ENCODE measurements at regions not wholly inside any gene's neighbourhood (a gene's known extent, or its start where the extent isn't known, plus 50 kb on each side); places are given as distances from the start of the nearest gene placed in this dataset.
A peak's percentile ranks its signal among the peaks of the same experiment; 100 is the strongest.

GRCh38 chr20:23188377-23189169, 102.4 kb upstream of the CD93 start:
- Histone ChIP-seq H3K4me1 (peaks cover 8% of the 10 kb centered on the region), H3K4me3 (no peak overlapping the region), H3K27ac (no peak overlapping the region), H3K9me3 (no peaks in the 10 kb centered on the region), H3K27me3 (no peaks in the 10 kb centered on the region), H3K36me3 (replicated peaks in 1 of 2; ENCODE audit: insufficient read depth in 1 of 2, low read depth in 2 of 2) (no peaks in the 10 kb centered on the region)
- no peak for ATAC-seq
- TF ChIP-seq, protein P1, sequence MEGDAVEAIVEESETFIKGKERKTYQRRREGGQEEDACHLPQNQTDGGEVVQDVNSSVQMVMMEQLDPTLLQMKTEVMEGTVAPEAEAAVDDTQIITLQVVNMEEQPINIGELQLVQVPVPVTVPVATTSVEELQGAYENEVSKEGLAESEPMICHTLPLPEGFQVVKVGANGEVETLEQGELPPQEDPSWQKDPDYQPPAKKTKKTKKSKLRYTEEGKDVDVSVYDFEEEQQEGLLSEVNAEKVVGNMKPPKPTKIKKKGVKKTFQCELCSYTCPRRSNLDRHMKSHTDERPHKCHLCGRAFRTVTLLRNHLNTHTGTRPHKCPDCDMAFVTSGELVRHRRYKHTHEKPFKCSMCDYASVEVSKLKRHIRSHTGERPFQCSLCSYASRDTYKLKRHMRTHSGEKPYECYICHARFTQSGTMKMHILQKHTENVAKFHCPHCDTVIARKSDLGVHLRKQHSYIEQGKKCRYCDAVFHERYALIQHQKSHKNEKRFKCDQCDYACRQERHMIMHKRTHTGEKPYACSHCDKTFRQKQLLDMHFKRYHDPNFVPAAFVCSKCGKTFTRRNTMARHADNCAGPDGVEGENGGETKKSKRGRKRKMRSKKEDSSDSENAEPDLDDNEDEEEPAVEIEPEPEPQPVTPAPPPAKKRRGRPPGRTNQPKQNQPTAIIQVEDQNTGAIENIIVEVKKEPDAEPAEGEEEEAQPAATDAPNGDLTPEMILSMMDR (IDR thresholded peaks at IDR 0.05), result no peak
- no peak for TF ChIP-seq POLR2A (IDR thresholded peaks at IDR 0.05)
- DNase-seq, result no peak
- intact Hi-C loops (cut with DNase I), result no loop called here
- 77 to 86% methylated on average over 3 of the region's 3 CpGs for WGBS, 2 donors

GRCh38 chr20:23187751-23188150, 101.6 kb upstream of the CD93 start:
- intact Hi-C loops (cut with DNase I), result no loop called here
- H3K4me3 ChIP-seq, result no peak overlapping the region
- ATAC-seq, result no peak
- peak in 3 of 4 donors; percentile 43 to 83 (median 44) for DNase-seq
- H3K27ac ChIP-seq, result no peak overlapping the region
- WGBS, 2 donors, result 38 to 39% methylated on average over 7 of the region's 7 CpGs
- no peaks in the 10 kb centered on the region for H3K36me3 ChIP-seq (replicated peaks in 1 of 2; ENCODE audit: insufficient read depth in 1 of 2, low read depth in 2 of 2)
- no peaks in the 10 kb centered on the region for H3K27me3 ChIP-seq
- no peaks in the 10 kb centered on the region for H3K9me3 ChIP-seq
- peak in 1 of 3 donors; percentile 26 for TF ChIP-seq POLR2A (IDR thresholded peaks at IDR 0.05)
- TF ChIP-seq, protein P1 (IDR thresholded peaks at IDR 0.05), result no peak
- peaks cover 7% of the 10 kb centered on the region for H3K4me1 ChIP-seq

GRCh38 chr20:23186808-23187207, 100.7 kb upstream of the CD93 start:
- WGBS, 2 donors, result 81 to 82% methylated on average over 4 to 5 of the region's 5 CpGs

DNA sequence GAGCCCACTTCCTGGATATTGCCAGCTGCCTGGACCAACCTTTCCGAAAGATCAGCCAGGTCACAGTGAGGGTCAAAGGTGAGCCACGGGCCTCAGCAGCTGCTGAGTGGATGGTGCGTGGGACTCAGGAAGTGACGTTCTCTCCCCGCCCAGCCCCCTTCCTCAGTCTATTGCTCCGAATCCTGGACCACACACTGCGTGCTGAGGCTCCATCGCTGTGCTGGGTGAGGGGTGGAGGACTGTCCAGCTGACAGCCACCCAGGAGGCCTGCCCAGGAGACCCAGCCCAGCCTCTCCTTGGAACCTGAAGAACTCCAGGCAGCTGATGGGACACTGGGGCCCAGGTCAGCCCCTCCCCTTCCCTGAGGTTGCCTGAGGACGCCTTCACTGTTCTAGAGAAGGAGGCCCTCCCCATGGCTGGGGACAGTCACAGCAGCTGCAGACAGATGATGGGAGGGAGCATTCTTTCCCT, 94.4 kb upstream of the CD93 start:
- H3K9me3 ChIP-seq, result no peaks in the 10 kb centered on the region
- no peaks in the 10 kb centered on the region for H3K36me3 ChIP-seq (replicated peaks in 1 of 2; ENCODE audit: insufficient read depth in 1 of 2, low read depth in 2 of 2)
- intact Hi-C loops (cut with DNase I), result no loop called here
- no peaks in the 10 kb centered on the region for H3K27me3 ChIP-seq
- 78 to 79% methylated on average over 6 to 9 of the region's 9 CpGs for WGBS, 2 donors
- no peak for DNase-seq
- ATAC-seq, result no peak
- no peaks in the 10 kb centered on the region for H3K4me1 ChIP-seq
- TF ChIP-seq POLR2A (IDR thresholded peaks at IDR 0.05), result no peak
- TF ChIP-seq, protein P1 (IDR thresholded peaks at IDR 0.05), result no peak
- H3K4me3 ChIP-seq, result no peak overlapping the region
- peak overlapping the region in 1 of 4 donors; percentile 0 for H3K27ac ChIP-seq

More at GRCh38 chr20:23186808-23187207, 100.7 kb upstream of the CD93 start:
- Histone ChIP-seq H3K27ac (no peak overlapping the region), H3K4me3 (no peak overlapping the region), H3K4me1 (no peaks in the 10 kb centered on the region), H3K36me3 (replicated peaks in 1 of 2; ENCODE audit: insufficient read depth in 1 of 2, low read depth in 2 of 2) (no peaks in the 10 kb centered on the region), H3K9me3 (no peaks in the 10 kb centered on the region), H3K27me3 (no peaks in the 10 kb centered on the region)
- DNase-seq (no peak), ATAC-seq (no peak)
- TF ChIP-seq, protein P1 (IDR thresholded peaks at IDR 0.05), result no peak
- TF ChIP-seq POLR2A (IDR thresholded peaks at IDR 0.05), result no peak
- intact Hi-C loops (cut with DNase I), result no loop called here
